ENCODE measurements at regions not wholly inside any gene's neighbourhood (a gene's known extent, or its start where the extent isn't known, plus 50 kb on each side); places are given as distances from the start of the nearest gene placed in this dataset.

- DNase-seq, result no peak
Observed at GRCh38 chr3:72290859-72291638, 506.1 kb upstream of the PROK2 start.

- DNase-seq, result no peak
Observed at GRCh38 chr3:72289692-72290071, 504.7 kb upstream of the PROK2 start.

- DNase-seq, result no peak
Observed at GRCh38 chr3:72288955-72289691, 504.2 kb upstream of the PROK2 start.

- DNase-seq, result no peak
Observed at GRCh38 chr3:72287956-72288355, 503.0 kb upstream of the PROK2 start.

DNA sequence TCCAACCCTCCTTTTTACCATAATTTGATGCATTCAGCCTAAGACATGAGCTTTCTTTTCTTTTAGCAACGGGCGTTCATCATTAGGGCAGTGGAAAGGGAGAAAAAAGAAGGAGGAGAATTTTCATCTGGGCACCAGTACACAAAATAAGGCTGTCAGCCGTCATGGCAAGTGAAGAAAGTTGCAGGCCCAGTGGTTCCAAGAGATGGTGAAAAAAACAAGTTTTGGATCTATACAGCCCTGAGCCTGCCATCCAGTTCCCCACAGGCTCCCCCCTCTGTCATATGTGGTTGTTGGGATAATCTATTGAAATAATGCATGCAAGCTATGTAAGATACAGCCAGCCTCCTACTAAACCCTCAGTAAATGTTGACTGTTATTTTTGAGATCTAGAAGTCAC lies 500.6 kb upstream of the PROK2 start:
- no peak for DNase-seq

GRCh38 chr3:72284471-72284870 lies 499.5 kb upstream of the PROK2 start:
- no peak for DNase-seq

DNA sequence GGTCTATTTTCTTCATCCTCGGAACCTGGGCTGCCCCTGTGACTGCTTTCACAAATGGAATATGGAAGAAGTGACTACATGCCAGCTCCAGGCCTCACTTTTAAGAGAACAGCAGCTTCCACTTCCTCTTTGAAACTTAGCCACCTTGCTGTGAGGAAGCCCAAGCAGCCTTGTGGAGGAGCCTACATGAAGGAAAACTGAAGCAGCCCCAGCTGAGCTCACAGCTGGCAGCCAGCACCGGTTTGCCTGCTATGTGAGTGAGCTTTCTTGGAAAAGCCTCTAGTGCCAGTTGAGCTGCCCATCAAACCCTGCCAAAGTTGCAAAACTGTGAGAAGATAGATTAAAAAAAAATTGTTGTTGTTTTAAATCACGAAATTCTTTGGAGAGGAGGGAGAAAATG lies 498.0 kb upstream of the PROK2 start:
- DNase-seq, result no peak

GRCh38 chr3:72281551-72281950 lies 496.6 kb upstream of the PROK2 start:
- DNase-seq, result no peak

DNA sequence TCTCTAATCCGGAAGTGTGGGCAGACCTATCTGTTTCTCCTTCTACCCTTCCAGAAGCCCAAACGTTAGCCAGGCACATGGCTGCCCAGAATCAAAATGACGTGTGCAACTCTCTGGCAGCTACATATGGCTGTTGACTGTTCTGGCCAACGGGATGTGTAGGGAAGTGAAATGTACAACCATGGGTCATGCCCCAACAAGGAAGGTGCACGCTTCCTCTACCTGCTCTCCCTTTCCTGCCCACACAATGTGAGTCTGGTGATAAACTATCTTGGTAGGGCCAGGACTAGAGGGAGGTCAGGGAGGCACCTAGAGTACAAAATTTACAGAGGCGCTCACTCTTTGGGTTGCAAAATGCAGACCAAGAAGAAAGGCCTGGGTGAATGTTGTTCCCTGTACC lies 495.9 kb upstream of the PROK2 start:
- DNase-seq, result no peak

DNA sequence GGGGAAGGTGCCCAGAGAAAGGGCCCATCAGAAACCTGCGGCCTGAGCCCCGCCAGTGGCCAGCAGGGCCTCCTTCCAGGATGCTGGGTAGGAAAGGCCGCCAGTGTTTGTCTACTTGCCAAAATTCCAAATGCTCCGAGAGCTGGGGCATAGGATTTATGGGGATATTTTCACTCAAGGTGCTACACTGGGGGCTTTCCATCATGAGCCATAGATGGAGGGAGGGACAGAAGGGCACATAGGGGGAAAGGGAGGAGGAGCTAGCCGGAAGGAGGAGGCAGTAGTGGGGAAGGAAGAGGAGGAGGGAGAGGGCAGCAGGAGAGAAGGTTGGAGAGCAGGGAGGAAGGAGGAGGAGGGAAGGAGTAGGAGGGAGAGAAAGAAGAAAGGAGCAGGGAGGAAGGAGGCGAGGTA lies 494.7 kb upstream of the PROK2 start:
- DNase-seq, result no peak

GRCh38 chr3:72279068-72279604 lies 494.2 kb upstream of the PROK2 start:
- no peak for DNase-seq

DNA sequence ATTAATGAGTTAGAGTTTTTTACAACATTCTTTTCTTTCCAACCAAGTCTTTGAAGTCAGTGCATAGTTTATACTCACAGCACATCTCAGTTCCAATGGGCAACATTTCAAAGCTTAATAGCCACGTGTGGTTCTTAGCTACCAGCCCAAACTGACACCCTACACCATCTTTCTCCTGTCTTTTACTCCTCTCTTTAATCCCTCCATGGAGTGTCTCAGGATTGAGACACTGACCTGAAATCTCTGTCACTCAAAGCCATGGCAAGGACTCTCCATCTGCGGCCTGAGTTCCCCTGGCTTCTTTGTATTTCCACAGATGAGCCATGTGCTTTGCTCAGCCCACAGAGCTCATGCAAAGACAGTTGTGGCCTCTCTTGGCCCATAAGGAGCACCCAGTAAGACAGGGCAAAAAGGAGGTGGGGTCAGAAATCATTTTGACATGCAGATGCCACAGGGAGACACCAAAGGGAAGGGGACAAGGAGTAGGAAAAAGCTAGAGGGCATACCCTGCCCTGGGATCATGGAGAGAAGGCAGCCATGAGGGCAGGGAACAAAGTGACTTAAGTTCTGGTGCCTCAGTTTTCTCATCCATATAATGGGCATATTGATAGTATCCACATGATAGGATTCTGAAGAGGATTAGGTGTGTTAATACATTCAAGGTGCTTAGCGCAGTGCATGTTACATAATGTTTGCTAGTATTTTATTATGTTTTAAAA lies 493.6 kb upstream of the PROK2 start:
- no peak for DNase-seq

- DNase-seq, result no peak
Observed at GRCh38 chr3:72277710-72278109, 492.8 kb upstream of the PROK2 start.

DNA sequence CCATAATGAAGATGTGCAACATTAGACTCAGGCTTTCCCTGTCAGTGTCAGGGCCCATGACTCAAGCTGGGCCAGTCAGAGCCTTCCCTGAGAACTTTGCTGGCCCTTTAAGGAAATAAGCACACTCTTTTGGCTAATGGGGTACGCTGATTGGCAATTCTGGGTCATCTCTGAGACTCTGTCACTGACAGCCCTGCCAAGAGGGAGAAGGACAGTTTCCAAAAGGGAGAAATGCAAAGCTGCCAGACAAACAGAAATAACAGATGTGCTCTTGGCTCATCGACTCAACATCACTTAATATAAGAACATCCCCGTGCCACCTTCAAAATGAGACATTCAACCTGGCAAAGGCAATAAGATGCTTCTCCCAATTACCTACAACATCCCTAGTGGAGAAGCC lies 491.9 kb upstream of the PROK2 start:
- DNase-seq, result no peak

DNA sequence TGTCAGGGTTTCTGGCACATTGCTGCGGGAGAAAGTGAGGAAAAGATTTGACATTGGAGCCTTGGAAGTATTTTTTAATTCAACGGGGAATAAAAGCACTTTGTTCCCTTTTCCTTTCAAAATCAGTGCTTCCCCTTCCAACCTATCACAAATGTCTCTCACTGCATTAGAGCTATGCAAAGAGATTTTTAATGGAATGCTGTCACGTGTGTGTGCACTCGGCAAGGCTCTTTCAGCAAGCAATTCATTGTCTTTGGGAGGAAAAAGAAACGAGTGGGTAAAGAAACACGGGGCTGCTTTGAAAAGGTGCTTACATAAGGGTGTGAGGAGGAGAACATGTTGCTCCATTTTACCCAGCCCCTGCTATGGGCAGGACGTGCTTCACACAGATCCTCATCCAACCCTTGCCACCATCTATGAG lies 490.4 kb upstream of the PROK2 start:
- no peak for DNase-seq

DNA sequence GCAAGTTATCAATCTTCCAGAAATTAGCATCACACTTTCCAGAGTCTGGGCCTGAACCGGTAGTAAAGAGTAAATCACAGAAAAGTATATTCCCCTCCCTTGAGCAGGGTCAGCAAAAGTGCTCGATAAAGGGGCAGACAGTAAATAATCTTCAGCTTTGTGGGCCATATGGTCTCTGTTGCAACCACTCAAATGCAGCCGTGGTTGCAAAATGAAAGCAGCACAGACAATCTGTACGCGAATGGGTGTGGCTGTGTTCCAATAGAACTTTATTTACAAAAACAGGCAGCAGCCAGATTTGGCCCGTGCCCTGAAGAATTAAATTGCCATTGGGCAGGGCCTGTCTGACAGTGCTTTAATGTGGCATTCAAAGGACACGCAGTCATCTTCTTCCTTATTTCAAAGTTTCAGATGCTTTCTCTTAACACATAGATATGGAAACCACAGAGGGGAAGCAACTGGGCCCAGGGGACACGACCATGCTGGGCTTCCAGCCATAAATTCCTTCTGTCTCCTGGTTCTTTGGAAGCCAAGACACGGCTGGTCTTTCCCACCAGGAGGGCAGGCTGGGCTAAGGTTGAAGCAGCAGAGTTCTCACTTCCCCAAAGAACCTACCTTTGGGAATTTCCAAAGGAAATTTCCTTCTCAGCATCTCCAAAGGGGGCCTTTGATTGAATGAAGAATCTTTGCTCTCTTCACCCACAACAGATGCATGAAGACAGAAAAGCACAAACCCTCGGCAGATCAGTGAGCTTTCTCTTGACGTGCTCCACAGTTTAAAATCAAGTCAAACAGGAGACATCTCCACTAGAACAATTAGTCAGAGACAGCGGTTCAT lies 489.8 kb upstream of the PROK2 start:
- DNase-seq, result no peak

DNA sequence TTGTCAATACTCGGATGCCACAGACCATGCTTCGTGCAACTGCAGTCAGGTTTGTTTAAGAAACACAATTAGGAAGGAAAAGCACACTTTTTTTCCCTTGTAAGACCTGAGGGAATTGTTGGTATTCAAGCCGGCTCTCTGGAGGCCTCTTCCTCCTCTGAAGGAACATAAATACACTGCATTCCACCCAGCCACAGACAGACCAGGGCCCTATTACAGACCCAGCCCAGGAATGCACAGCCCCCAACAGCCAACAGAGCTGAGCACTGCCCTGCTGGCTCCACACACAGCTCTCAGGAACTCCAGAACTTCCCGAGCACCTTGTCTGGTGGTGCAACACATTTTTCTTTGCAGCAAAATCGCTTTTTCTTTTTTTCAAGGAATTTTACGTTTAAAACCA lies 488.7 kb upstream of the PROK2 start:
- DNase-seq, result no peak

DNA sequence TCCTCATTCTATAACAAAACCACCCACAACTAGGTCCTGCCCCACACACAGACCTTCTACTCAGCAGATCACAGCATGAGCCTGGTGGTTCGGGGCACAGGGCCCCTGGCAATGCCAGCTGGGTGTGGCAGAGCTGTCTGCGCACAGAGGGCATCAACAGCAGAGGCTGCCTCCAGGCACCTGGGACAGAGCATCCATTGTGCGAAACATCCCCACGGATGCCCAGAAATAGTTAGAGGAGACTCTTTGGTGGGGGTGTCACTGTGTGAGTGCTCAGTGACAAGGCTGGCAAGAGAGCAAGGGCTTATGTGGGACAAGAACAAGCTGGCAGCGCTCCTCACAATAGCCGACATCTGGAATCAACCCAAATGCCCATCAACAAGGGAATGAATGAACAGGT lies 487.4 kb upstream of the PROK2 start:
- no peak for DNase-seq

- DNase-seq, result no peak
Observed at GRCh38 chr3:72271923-72272322, 487.0 kb upstream of the PROK2 start.

DNA sequence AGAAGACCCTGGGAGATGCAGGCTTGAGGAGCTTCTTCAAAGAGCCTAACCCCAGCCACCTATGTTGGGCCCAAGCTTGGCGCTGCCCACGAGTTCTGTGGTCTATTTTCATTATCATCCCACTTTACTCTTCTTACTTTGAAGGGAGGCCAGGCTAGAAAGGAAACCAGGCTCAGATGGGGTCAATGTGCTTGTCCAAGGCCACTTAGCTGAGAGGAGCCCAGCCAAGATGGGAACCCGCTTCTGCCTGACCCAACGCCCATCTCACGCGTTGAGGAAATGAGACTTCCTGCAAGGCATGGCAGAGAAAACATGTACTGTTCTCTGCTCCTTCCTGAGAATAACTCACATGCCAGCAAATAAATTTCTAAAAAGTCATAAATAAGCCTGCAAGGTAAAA lies 486.3 kb upstream of the PROK2 start:
- DNase-seq, result no peak

DNA sequence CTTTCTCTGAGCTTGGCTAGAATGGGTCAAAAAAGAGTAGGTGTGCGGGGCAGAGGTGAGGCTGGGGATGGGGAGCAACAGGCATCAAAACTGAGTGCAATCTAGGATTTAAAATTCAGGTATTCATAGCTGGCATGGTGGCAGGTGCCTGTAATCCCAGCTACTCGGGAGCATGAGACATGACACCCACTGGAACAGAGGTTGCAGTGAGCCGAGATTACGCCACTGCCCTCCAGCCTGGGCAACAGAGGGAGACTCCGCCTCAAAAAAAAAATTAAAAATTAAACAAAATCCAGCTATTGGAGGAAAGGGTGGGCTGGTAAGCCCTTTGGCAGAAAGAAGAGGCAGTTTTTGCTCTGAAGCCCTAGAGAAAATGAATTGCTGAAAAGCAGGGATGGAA lies 485.8 kb upstream of the PROK2 start:
- DNase-seq, result no peak

DNA sequence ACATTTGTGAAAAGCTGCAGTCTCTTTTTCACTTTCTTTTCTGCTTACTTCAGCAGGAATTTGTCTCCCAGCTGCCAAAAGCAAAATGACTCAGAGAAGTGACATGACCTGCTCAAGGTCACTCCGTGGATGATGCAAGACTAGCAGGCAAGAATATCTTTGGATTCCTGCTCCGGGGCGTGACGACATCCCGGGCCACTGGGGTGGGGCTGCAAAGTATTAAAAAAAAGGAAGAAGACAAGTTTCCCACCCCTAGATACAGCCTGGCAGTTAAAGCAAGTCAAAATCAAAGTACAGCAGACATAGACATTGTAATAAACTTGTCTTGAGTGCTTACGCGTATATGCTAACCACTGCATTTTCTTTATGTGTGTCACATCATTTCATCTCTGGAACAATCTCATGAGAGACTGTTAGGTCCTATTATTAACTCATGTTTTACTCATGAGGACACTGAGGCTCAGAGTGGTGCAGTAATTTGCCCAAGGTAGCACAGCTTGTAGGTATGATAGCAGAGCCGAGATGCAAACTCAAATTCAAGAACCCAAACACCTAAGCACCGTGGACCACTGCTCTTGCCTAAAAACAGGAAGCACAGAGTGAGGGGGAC lies 485.2 kb upstream of the PROK2 start:
- no peak for DNase-seq
